Panc1 (cell line): ENCODE measurements at regions not wholly inside any gene's neighbourhood (a gene's known extent, or its start where the extent isn't known, plus 50 kb on each side); places are given as distances from the start of the nearest gene placed in this dataset.

Experiments
- POLR2AphosphoS5 ChIP-seq: IDR thresholded peaks from 2 replicates; pipeline ENCODE4 v1.6.1; 2012; ENCODE audit warnings: mild to moderate bottlenecking, low read depth, low read length, moderate library complexity
- REST ChIP-seq, 2 experiments: IDR thresholded peaks; 2 replicates each; pipeline ENCODE4 v1.6.1; 2011 to 2012; ENCODE audit warnings: low read depth in 2 of 2, control low read depth in 1 of 2, low read length in 1 of 2, mild to moderate bottlenecking in 1 of 2, moderate library complexity in 1 of 2; ENCODE audit not compliant: insufficient read depth in 1 of 2
- TF ChIP-seq, protein P1 (sequence below): fragments of 450-650 bp; IDR thresholded peaks from 2 replicates; pipeline ENCODE4 v1.5.1; 2017; ENCODE audit warnings: mild to moderate bottlenecking

- TF ChIP-seq, protein P1, sequence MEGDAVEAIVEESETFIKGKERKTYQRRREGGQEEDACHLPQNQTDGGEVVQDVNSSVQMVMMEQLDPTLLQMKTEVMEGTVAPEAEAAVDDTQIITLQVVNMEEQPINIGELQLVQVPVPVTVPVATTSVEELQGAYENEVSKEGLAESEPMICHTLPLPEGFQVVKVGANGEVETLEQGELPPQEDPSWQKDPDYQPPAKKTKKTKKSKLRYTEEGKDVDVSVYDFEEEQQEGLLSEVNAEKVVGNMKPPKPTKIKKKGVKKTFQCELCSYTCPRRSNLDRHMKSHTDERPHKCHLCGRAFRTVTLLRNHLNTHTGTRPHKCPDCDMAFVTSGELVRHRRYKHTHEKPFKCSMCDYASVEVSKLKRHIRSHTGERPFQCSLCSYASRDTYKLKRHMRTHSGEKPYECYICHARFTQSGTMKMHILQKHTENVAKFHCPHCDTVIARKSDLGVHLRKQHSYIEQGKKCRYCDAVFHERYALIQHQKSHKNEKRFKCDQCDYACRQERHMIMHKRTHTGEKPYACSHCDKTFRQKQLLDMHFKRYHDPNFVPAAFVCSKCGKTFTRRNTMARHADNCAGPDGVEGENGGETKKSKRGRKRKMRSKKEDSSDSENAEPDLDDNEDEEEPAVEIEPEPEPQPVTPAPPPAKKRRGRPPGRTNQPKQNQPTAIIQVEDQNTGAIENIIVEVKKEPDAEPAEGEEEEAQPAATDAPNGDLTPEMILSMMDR = no peak
- no peak for TF ChIP-seq REST (IDR thresholded peaks at IDR 0.05; ENCODE audit: insufficient read depth in 1 of 2, low read depth in 2 of 2, low read length in 1 of 2)
- no peak for TF ChIP-seq POLR2AphosphoS5
Observed at GRCh38 chr4:37546586-37546985, 139.6 kb downstream of the RELL1 start.
